ENCODE measurements at regions not wholly inside any gene's neighbourhood (a gene's known extent, or its start where the extent isn't known, plus 50 kb on each side); places are given as distances from the start of the nearest gene placed in this dataset.

- no peak for DNase-seq (ENCODE audit: low spot score, unreplicated experiment)
- peaks cover 4% of the 10 kb centered on the region for H3K9me3 Mint-ChIP-seq (ENCODE audit: low read depth)
- H3K36me3 Mint-ChIP-seq (ENCODE audit: insufficient read depth) = no peaks in the 10 kb centered on the region
- no peak for TF ChIP-seq CTCF (IDR thresholded peaks at IDR 0.05; ENCODE audit: unreplicated experiment)
- H3K4me3 Mint-ChIP-seq (ENCODE audit: low read depth) = no peak overlapping the region
- H3K27ac Mint-ChIP-seq = no peak overlapping the region
- H3K27me3 Mint-ChIP-seq = no peaks in the 10 kb centered on the region
- H3K4me1 Mint-ChIP-seq (ENCODE audit: low read depth) = no peaks in the 10 kb centered on the region
Observed at GRCh38 chr10:125568156-125568555, 114.8 kb downstream of the TEX36 start.

GRCh38 chr10:125567529-125567928, 115.4 kb downstream of the TEX36 start:
- no peak for DNase-seq (ENCODE audit: low spot score, unreplicated experiment)
- Mint-ChIP-seq H3K4me1 (ENCODE audit: low read depth) (no peaks in the 10 kb centered on the region), H3K36me3 (ENCODE audit: insufficient read depth) (no peaks in the 10 kb centered on the region), H3K4me3 (ENCODE audit: low read depth) (no peak overlapping the region), H3K27me3 (no peaks in the 10 kb centered on the region), H3K27ac (no peak overlapping the region), H3K9me3 (ENCODE audit: low read depth) (peaks cover 4% of the 10 kb centered on the region)
- TF ChIP-seq CTCF (IDR thresholded peaks at IDR 0.05; ENCODE audit: unreplicated experiment) = no peak

- no peak for DNase-seq (ENCODE audit: low spot score, unreplicated experiment)
- no peaks in the 10 kb centered on the region for H3K4me1 Mint-ChIP-seq (ENCODE audit: low read depth)
- H3K9me3 Mint-ChIP-seq (ENCODE audit: low read depth) = peaks cover 4% of the 10 kb centered on the region
- no peaks in the 10 kb centered on the region for H3K36me3 Mint-ChIP-seq (ENCODE audit: insufficient read depth)
- H3K27ac Mint-ChIP-seq = no peak overlapping the region
- peaks cover 7% of the 10 kb centered on the region for H3K27me3 Mint-ChIP-seq
- no peak for TF ChIP-seq CTCF (IDR thresholded peaks at IDR 0.05; ENCODE audit: unreplicated experiment)
- no peak overlapping the region for H3K4me3 Mint-ChIP-seq (ENCODE audit: low read depth)
Observed at GRCh38 chr10:125565046-125565445, 117.9 kb downstream of the TEX36 start.

- TF ChIP-seq CTCF (IDR thresholded peaks at IDR 0.05; ENCODE audit: unreplicated experiment) = no peak
- H3K27me3 Mint-ChIP-seq = peaks cover 8% of the 10 kb centered on the region
- no peak overlapping the region for H3K4me3 Mint-ChIP-seq (ENCODE audit: low read depth)
- no peaks in the 10 kb centered on the region for H3K36me3 Mint-ChIP-seq (ENCODE audit: insufficient read depth)
- H3K9me3 Mint-ChIP-seq (ENCODE audit: low read depth) = peaks cover 4% of the 10 kb centered on the region
- no peak overlapping the region for H3K27ac Mint-ChIP-seq
- DNase-seq (ENCODE audit: low spot score, unreplicated experiment) = no peak
- H3K4me1 Mint-ChIP-seq (ENCODE audit: low read depth) = no peaks in the 10 kb centered on the region
Observed at GRCh38 chr10:125564570-125564969, 118.4 kb downstream of the TEX36 start.

- H3K4me1 Mint-ChIP-seq (ENCODE audit: low read depth) = no peaks in the 10 kb centered on the region
- no peak overlapping the region for H3K4me3 Mint-ChIP-seq (ENCODE audit: low read depth)
- peaks cover 14% of the 10 kb centered on the region for H3K27me3 Mint-ChIP-seq
- no peak for DNase-seq (ENCODE audit: low spot score, unreplicated experiment)
- H3K27ac Mint-ChIP-seq = no peak overlapping the region
- no peaks in the 10 kb centered on the region for H3K36me3 Mint-ChIP-seq (ENCODE audit: insufficient read depth)
- H3K9me3 Mint-ChIP-seq (ENCODE audit: low read depth) = peaks cover 4% of the 10 kb centered on the region
- no peak for TF ChIP-seq CTCF (IDR thresholded peaks at IDR 0.05; ENCODE audit: unreplicated experiment)
Observed at GRCh38 chr10:125562737-125563136, 120.2 kb downstream of the TEX36 start.

All from progenitor cell of endocrine pancreas (in vitro differentiated cells).